ENCODE measurements at regions not wholly inside any gene's neighbourhood (a gene's known extent, or its start where the extent isn't known, plus 50 kb on each side); places are given as distances from the start of the nearest gene placed in this dataset.

DNA sequence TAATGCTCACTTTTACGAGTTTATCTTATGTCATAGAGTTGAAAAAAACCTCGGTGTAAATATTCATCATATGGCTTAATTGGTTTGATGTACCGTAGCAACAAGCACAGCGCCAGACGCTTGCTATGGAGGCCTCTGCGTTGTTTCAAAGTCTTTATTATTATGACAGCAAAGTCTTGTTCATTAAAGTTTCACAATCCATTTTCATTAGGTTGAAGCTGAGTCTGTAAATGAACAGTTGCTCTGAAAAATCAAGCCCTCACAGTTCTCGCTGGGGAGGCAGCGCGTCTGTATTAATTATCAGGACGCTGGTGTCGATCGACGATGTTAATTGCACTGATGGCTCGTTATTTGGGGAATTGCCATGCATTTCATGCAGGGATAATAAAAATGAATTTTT, 185.6 kb downstream of the INSC start:
- no peaks in the 10 kb centered on the region for H3K36me3 ChIP-seq
- H3K4me3 ChIP-seq = no peak overlapping the region
- no peaks in the 10 kb centered on the region for H3K4me1 ChIP-seq
- TF ChIP-seq POLR2A (IDR thresholded peaks at IDR 0.05) = no peak
- TF ChIP-seq POLR2AphosphoS5 (IDR thresholded peaks at IDR 0.05) = no peak
- TF ChIP-seq, protein P1, sequence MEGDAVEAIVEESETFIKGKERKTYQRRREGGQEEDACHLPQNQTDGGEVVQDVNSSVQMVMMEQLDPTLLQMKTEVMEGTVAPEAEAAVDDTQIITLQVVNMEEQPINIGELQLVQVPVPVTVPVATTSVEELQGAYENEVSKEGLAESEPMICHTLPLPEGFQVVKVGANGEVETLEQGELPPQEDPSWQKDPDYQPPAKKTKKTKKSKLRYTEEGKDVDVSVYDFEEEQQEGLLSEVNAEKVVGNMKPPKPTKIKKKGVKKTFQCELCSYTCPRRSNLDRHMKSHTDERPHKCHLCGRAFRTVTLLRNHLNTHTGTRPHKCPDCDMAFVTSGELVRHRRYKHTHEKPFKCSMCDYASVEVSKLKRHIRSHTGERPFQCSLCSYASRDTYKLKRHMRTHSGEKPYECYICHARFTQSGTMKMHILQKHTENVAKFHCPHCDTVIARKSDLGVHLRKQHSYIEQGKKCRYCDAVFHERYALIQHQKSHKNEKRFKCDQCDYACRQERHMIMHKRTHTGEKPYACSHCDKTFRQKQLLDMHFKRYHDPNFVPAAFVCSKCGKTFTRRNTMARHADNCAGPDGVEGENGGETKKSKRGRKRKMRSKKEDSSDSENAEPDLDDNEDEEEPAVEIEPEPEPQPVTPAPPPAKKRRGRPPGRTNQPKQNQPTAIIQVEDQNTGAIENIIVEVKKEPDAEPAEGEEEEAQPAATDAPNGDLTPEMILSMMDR (IDR thresholded peaks at IDR 0.05) = no peak
- no peak for TF ChIP-seq EP300 (IDR thresholded peaks at IDR 0.05)
- no peak for ATAC-seq
- 66 to 72% methylated on average over 11 to 14 of the region's 14 CpGs for WGBS, 2 donors (ENCODE audit: low coverage in 1 of 2)
- peaks cover 0 to 8% (median 0%) of the 10 kb centered on the region in 3 donors for H3K9me3 ChIP-seq
- peaks cover 19% of the 10 kb centered on the region for H3K27me3 ChIP-seq
- H3K27ac ChIP-seq = no peak overlapping the region

GRCh38 chr11:15307619-15308024, 192.9 kb downstream of the INSC start:
- no peak overlapping the region for H3K4me3 ChIP-seq
- no peaks in the 10 kb centered on the region for H3K4me1 ChIP-seq
- ATAC-seq = no peak
- no peaks in the 10 kb centered on the region for H3K36me3 ChIP-seq
- peaks cover 0 to 13% (median 0%) of the 10 kb centered on the region in 3 donors for H3K9me3 ChIP-seq
- no peak overlapping the region for H3K27ac ChIP-seq
- WGBS, 2 donors (ENCODE audit: low coverage in 1 of 2) = 46 to 50% methylated on average over 1 to 3 of the region's 4 CpGs
- peaks cover 6% of the 10 kb centered on the region for H3K27me3 ChIP-seq
- TF ChIP-seq EP300 (IDR thresholded peaks at IDR 0.05) (no peak), POLR2AphosphoS5 (IDR thresholded peaks at IDR 0.05) (no peak), POLR2A (IDR thresholded peaks at IDR 0.05) (no peak)
- TF ChIP-seq, protein P1 (IDR thresholded peaks at IDR 0.05) = no peak

- peaks cover 0 to 9% (median 0%) of the 10 kb centered on the region in 3 donors for H3K9me3 ChIP-seq
- no peaks in the 10 kb centered on the region for H3K27me3 ChIP-seq
- no peak overlapping the region for H3K27ac ChIP-seq
- TF ChIP-seq POLR2AphosphoS5 (IDR thresholded peaks at IDR 0.05) (no peak), POLR2A (IDR thresholded peaks at IDR 0.05) (no peak), EP300 (IDR thresholded peaks at IDR 0.05) (no peak)
- TF ChIP-seq, protein P1 (IDR thresholded peaks at IDR 0.05) = no peak
- H3K4me3 ChIP-seq = no peak overlapping the region
- no peak for ATAC-seq
- 65 to 80% methylated on average over 2 of the region's 2 CpGs for WGBS, 2 donors (ENCODE audit: low coverage in 1 of 2)
- H3K4me1 ChIP-seq = no peaks in the 10 kb centered on the region
- H3K36me3 ChIP-seq = no peaks in the 10 kb centered on the region
These were observed 194.1 kb downstream of the INSC start for GRCh38 chr11:15308840-15309239.

DNA sequence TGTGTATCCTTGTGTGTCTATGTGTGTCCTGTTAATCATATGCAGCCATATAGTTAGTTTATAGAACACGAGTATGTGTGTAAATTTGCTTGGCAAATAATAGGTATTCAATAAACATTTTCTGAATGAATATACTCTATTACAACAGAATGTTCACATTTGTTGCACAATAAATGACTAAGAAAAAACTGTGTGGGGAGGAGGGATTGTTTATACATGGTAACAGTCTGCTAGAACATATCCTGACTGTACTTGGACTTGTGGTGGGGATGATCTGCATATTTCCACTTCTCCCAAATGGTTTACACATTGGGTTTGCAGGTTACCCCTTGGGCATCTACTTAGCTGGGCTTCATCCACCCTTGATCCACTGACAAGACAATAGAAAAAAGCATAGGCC, 194.6 kb downstream of the INSC start:
- no peak for TF ChIP-seq POLR2AphosphoS5 (IDR thresholded peaks at IDR 0.05)
- no peak for TF ChIP-seq EP300 (IDR thresholded peaks at IDR 0.05)
- TF ChIP-seq POLR2A (IDR thresholded peaks at IDR 0.05) = no peak
- TF ChIP-seq, protein P1 (IDR thresholded peaks at IDR 0.05) = no peak
- peaks cover 0 to 5% (median 0%) of the 10 kb centered on the region in 3 donors for H3K9me3 ChIP-seq
- ATAC-seq = no peak

GRCh38 chr11:15313862-15314261, 199.1 kb downstream of the INSC start:
- ATAC-seq = no peak
- H3K9me3 ChIP-seq = no peaks in the 10 kb centered on the region
- no peak overlapping the region for H3K4me3 ChIP-seq
- no peaks in the 10 kb centered on the region for H3K36me3 ChIP-seq
- H3K27me3 ChIP-seq = no peaks in the 10 kb centered on the region
- TF ChIP-seq, protein P1 (IDR thresholded peaks at IDR 0.05) = no peak
- no peak for TF ChIP-seq POLR2A (IDR thresholded peaks at IDR 0.05)
- TF ChIP-seq EP300 (IDR thresholded peaks at IDR 0.05) = no peak
- TF ChIP-seq POLR2AphosphoS5 (IDR thresholded peaks at IDR 0.05) = no peak
- no peaks in the 10 kb centered on the region for H3K4me1 ChIP-seq
- 53 to 80% methylated on average over 2 of the region's 2 CpGs for WGBS, 2 donors (ENCODE audit: low coverage in 1 of 2)
- H3K27ac ChIP-seq = no peak overlapping the region

More for the DNA sequence above, 194.6 kb downstream of the INSC start:
- no peaks in the 10 kb centered on the region for H3K36me3 ChIP-seq
- no peaks in the 10 kb centered on the region for H3K4me1 ChIP-seq
- H3K4me3 ChIP-seq = no peak overlapping the region
- no peak overlapping the region for H3K27ac ChIP-seq
- H3K27me3 ChIP-seq = no peaks in the 10 kb centered on the region
- 78 to 89% methylated on average over 1 of the region's 1 CpG for WGBS, 2 donors (ENCODE audit: low coverage in 1 of 2)
